H1 (cell line): ENCODE measurements at regions not wholly inside any gene's neighbourhood (a gene's known extent, or its start where the extent isn't known, plus 50 kb on each side); places are given as distances from the start of the nearest gene placed in this dataset.

Experiments
- CTCF ChIA-PET: fragments of 300-600 bp; sonication (Branson Sonifier 250); formaldehyde crosslinking; loops from one replicate; lab custom pipeline; 2021; ENCODE audit not compliant: partially characterized antibody; lab: Charles Lee
- POLR2A ChIA-PET: fragments of 300-600 bp; sonication (Branson Sonifier 250); formaldehyde crosslinking; loops from one replicate; lab custom pipeline; 2021; ENCODE audit warnings: inconsistent platforms; ENCODE audit not compliant: partially characterized antibody; lab: Charles Lee
- DNase-seq, 2 experiments: peaks; one replicate each; pipeline versions ENCODE4 v3.0.0 to v3.0.0-alpha.2; 2010 to 2022; ENCODE audit warnings: low spot score in 2 of 2, low read depth in 1 of 2, mixed read lengths in 1 of 2
- FAIRE-seq: peaks from 2 replicates; lab custom pipeline; 2011; peaks lifted over from hg19 to GRCh38; lab: Jason Lieb, UNC
- H2AFZ ChIP-seq: 2 replicates; pipeline ENCODE4 v1.8.1; 2012; ENCODE audit warnings: low read length, inconsistent platforms
- H2AK5ac ChIP-seq: 2 replicates; pipeline ENCODE4 v1.6.1; 2013; ENCODE audit warnings: low read depth, low read length
- H2BK120ac ChIP-seq: replicated peaks from 2 replicates; pipeline ENCODE3; 2013; ENCODE audit warnings: low read depth, low read length, inconsistent platforms
- H2BK12ac ChIP-seq: 2 replicates; pipeline ENCODE4 v1.6.1; 2013; ENCODE audit warnings: low read depth, low read length
- H2BK15ac ChIP-seq: 2 replicates; pipeline ENCODE4 v1.6.1; 2013; ENCODE audit warnings: low read length
- H2BK20ac ChIP-seq: 2 replicates; pipeline ENCODE4 v1.6.1; 2013; ENCODE audit warnings: low read length
- H2BK5ac ChIP-seq: 2 replicates; pipeline ENCODE4 v1.6.1; 2013; ENCODE audit warnings: low read depth, low read length
- H3K14ac ChIP-seq: 2 replicates; pipeline ENCODE4 v1.6.1; 2013; ENCODE audit warnings: inconsistent platforms; ENCODE audit not compliant: insufficient read length
- H3K18ac ChIP-seq: 2 replicates; pipeline ENCODE4 v1.6.1; 2013; ENCODE audit warnings: low read length; ENCODE audit errors: extremely low read depth
- H3K23ac ChIP-seq: 2 replicates; pipeline ENCODE4 v1.6.1; 2013; ENCODE audit warnings: inconsistent platforms; ENCODE audit not compliant: insufficient read length
- H3K23me2 ChIP-seq: 2 replicates; pipeline ENCODE4 v1.6.1; 2013; ENCODE audit warnings: low read depth, low read length
- H3K27ac ChIP-seq: 2 replicates; pipeline ENCODE4 v1.6.1; 2011; ENCODE audit warnings: low read depth, low read length, inconsistent platforms
- H3K27me3 ChIP-seq, 4 experiments: replicated peaks in 1 of 4; 1 replicate in 1 of 4; 2 replicates in 3 of 4; pipeline versions ENCODE4 v1.6.1 to v1.8.1; 2011 to 2013; ENCODE audit warnings: low read length in 3 of 4, mild to moderate bottlenecking in 3 of 4, inconsistent platforms in 2 of 4, mixed read lengths in 2 of 4, moderate library complexity in 1 of 4; ENCODE audit not compliant: control insufficient read depth in 3 of 4, insufficient read depth in 3 of 4; ENCODE audit errors: extremely low read depth in 1 of 4
- H3K36me3 ChIP-seq, 4 experiments: 2 replicates each; pipeline versions ENCODE4 v1.6.1 to v1.8.1; 2011 to 2013; ENCODE audit warnings: mild to moderate bottlenecking in 4 of 4, low read length in 3 of 4, moderate library complexity in 2 of 4, control low read depth in 1 of 4, inconsistent platforms in 1 of 4; ENCODE audit not compliant: insufficient read depth in 4 of 4, control insufficient read depth in 2 of 4
- H3K4ac ChIP-seq: replicated peaks from 2 replicates; pipeline ENCODE3; 2013; ENCODE audit warnings: low read length, low read depth, mixed read lengths, inconsistent platforms; ENCODE audit not compliant: insufficient read length
- H3K4me1 ChIP-seq, 4 experiments: replicated peaks in 1 of 4; 1 replicate in 1 of 4; 2 replicates in 3 of 4; pipeline versions ENCODE4 v1.6.1 to v1.8.1; 2011 to 2013; ENCODE audit warnings: low read length in 3 of 4, inconsistent platforms in 2 of 4, mixed read lengths in 1 of 4; ENCODE audit not compliant: insufficient read depth in 4 of 4, control insufficient read depth in 3 of 4
- H3K4me2 ChIP-seq, 2 experiments: 2 replicates each; pipeline versions ENCODE4 v1.6.1 to v1.8.1; 2011 to 2013; ENCODE audit warnings: low read depth in 2 of 2, low read length in 2 of 2, control low read depth in 1 of 2, inconsistent platforms in 1 of 2, mild to moderate bottlenecking in 1 of 2; ENCODE audit not compliant: insufficient read depth in 1 of 2
- H3K4me3 ChIP-seq, 4 experiments: fragments of 200-600, 300-600 bp in 1 of 4; sonication (generic), shearing (Covaris generic), sonication (Bioruptor Twin) in 1 of 4; 2 replicates each; pipeline versions ENCODE4 v1.5.1 to v1.8.1; 2011 to 2016; ENCODE audit warnings: low read length in 4 of 4, low read depth in 3 of 4, control low read depth in 2 of 4, inconsistent platforms in 2 of 4, mild to moderate bottlenecking in 2 of 4, mixed read lengths in 1 of 4, moderate library complexity in 1 of 4; ENCODE audit not compliant: insufficient read depth in 2 of 4; ENCODE audit errors: extremely low read depth in 1 of 4
- H3K56ac ChIP-seq: replicated peaks from 2 replicates; pipeline ENCODE3; 2013; ENCODE audit warnings: low read depth, mild to moderate bottlenecking, mixed read lengths, low read length, inconsistent platforms; ENCODE audit not compliant: insufficient read length
- H3K79me1 ChIP-seq: 2 replicates; pipeline ENCODE4 v1.6.1; 2013; ENCODE audit warnings: low read depth, low read length, control low read depth
- H3K79me2 ChIP-seq, 2 experiments: 2 replicates each; pipeline versions ENCODE4 v1.6.1 to v1.8.1; 2012 to 2013; ENCODE audit warnings: low read length in 2 of 2, mild to moderate bottlenecking in 2 of 2, inconsistent platforms in 1 of 2; ENCODE audit not compliant: insufficient read depth in 2 of 2, control insufficient read depth in 1 of 2
- H3K9ac ChIP-seq, 4 experiments: replicated peaks in 1 of 4; 1 replicate in 1 of 4; 2 replicates in 3 of 4; pipeline versions ENCODE4 v1.6.1 to v1.8.1; 2011 to 2013; ENCODE audit warnings: low read depth in 3 of 4, low read length in 3 of 4, control low read depth in 2 of 4, mild to moderate bottlenecking in 2 of 4, moderate library complexity in 2 of 4, inconsistent platforms in 1 of 4; ENCODE audit errors: extremely low read depth in 1 of 4
- H3K9me3 ChIP-seq, 2 experiments: 2 replicates each; pipeline versions ENCODE4 v1.6.1 to v1.8.1; 2012 to 2013; ENCODE audit warnings: mild to moderate bottlenecking in 2 of 2, moderate library complexity in 2 of 2, control low read depth in 1 of 2, inconsistent platforms in 1 of 2, low read depth in 1 of 2, low read length in 1 of 2, mixed read lengths in 1 of 2; ENCODE audit not compliant: insufficient read depth in 2 of 2
- H4K20me1 ChIP-seq, 2 experiments: replicated peaks in 1 of 2; 2 replicates each; pipeline versions ENCODE3 to v1.8.1; 2011 to 2013; ENCODE audit warnings: inconsistent platforms in 2 of 2, low read length in 2 of 2, mild to moderate bottlenecking in 1 of 2; ENCODE audit not compliant: insufficient read depth in 2 of 2, control insufficient read depth in 1 of 2
- H4K5ac ChIP-seq: 2 replicates; pipeline ENCODE4 v1.6.1; 2013; ENCODE audit warnings: low read length, low read depth, mixed read lengths, inconsistent platforms; ENCODE audit not compliant: insufficient read length
- H4K8ac ChIP-seq: 2 replicates; pipeline ENCODE4 v1.8.0; 2013; ENCODE audit warnings: mild to moderate bottlenecking, moderate library complexity, low read length, inconsistent platforms; ENCODE audit not compliant: insufficient read depth; ENCODE audit errors: extremely low read depth
- H4K91ac ChIP-seq: replicated peaks from 2 replicates; pipeline ENCODE3; 2013; ENCODE audit warnings: low read length, mixed read lengths, inconsistent platforms; ENCODE audit not compliant: insufficient read length
- HDAC2 ChIP-seq, 2 experiments: fragments of 300-600 bp in 1 of 2; sonication (generic) in 1 of 2; IDR thresholded peaks; 2 replicates each; pipeline ENCODE4 v1.6.1; 2011 to 2012; ENCODE audit warnings: low read depth in 2 of 2, low read length in 2 of 2, mild to moderate bottlenecking in 2 of 2, moderate library complexity in 2 of 2, borderline replicate concordance in 1 of 2, inconsistent platforms in 1 of 2
- NANOG ChIP-seq: IDR thresholded peaks from 2 replicates; pipeline ENCODE4 v1.6.1; 2011; ENCODE audit warnings: low read length, low read depth, mild to moderate bottlenecking, inconsistent platforms; ENCODE audit not compliant: insufficient read depth, poor library complexity, severe bottlenecking
- TAF1 ChIP-seq: IDR thresholded peaks from 2 replicates; pipeline ENCODE4 v1.6.1; 2011; ENCODE audit warnings: mild to moderate bottlenecking, low read depth, low read length
- TBP ChIP-seq: IDR thresholded peaks from 2 replicates; pipeline ENCODE4 v1.6.1; 2011; ENCODE audit warnings: low read depth, low read length, improper control_type of control experiment
- TEAD4 ChIP-seq: IDR thresholded peaks from 2 replicates; pipeline ENCODE4 v1.6.1; 2012; ENCODE audit warnings: low read depth, low read length, inconsistent platforms, mixed read lengths
- WGBS, 2 experiments: shearing (Covaris generic) in 1 of 2; methylation state at CpG; one replicate each; pipeline versions ENCODE4 v1.1.6 to v1.1.7; 2013 to 2015; ENCODE audit warnings: low lambda C conversion rate in 2 of 2, mixed read lengths in 2 of 2, inconsistent platforms in 1 of 2, low coverage in 1 of 2, missing lambda C conversion rate in 1 of 2; ENCODE audit not compliant: insufficient replicate concordance in 2 of 2, insufficient coverage in 1 of 2, insufficient read length in 1 of 2; ENCODE audit errors: extremely low coverage in 1 of 2, missing lambda C conversion rate in 1 of 2; 5-methylcytosine and 5-hydroxymethylcytosine counted together

DNA sequence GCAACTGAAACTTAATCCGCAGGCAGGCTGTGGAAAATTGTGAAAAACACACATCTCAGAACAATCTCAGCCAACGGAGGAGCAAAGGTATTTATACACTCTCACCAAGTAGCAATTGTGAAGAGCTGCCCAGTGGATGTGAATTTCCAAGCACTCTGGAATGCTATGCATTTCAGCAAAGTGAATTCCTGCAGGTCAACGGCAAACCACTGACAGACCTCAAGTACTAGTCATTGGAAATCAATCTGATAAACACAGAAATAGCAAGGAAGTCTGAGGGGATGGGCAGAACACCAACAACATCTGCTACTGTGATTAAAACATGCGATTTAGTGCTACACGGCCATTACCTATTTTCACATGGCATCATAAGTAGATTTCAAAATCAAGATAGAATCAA lies 429.1 kb downstream of the HTR1B start:
- Histone ChIP-seq H3K79me2 (no peaks in the 10 kb centered on the region), H3K4me3 (no peak overlapping the region), H3K9ac (no peak overlapping the region; a peak in 1 of 7 replicates), H4K8ac (no peak overlapping the region), H2BK12ac (peak overlapping the region; percentile 10; the same call in 1 of the 2 replicates), H4K91ac (no peak overlapping the region), H3K4me1 (peaks cover 0 to 5% (median 3%) of the 10 kb centered on the region in 4 experiments; a peak in 3 of 7 replicates), H2BK15ac (no peak overlapping the region), H3K23ac (no peak overlapping the region), H4K20me1 (no peaks in the 10 kb centered on the region), H3K27me3 (no peaks in the 10 kb centered on the region), H2BK20ac (no peak overlapping the region), H3K23me2 (no peaks in the 10 kb centered on the region), H4K5ac (no peak overlapping the region), H3K27ac (peak overlapping the region; percentile 32; the same call in 1 of the 2 replicates), H2AK5ac (no peak overlapping the region), H3K36me3 (no peaks in the 10 kb centered on the region), H3K4me2 (peak overlapping the region; percentile 36 to 41; a peak in 3 of 4 replicates), H3K14ac (no peak overlapping the region), H2BK5ac (no peak overlapping the region), H3K18ac (no peak overlapping the region), H2BK120ac (no peak overlapping the region), H3K4ac (no peak overlapping the region), H3K56ac (no peak overlapping the region), H3K79me1 (no peaks in the 10 kb centered on the region), H2AFZ (peak overlapping the region; percentile 36; the same call in 1 of the 2 replicates), H3K9me3 (no peaks in the 10 kb centered on the region)
- FAIRE-seq: peak; percentile 87
- POLR2A ChIA-PET: no interaction called here
- CTCF ChIA-PET: no interaction called here
- TF ChIP-seq TEAD4 (peak; percentile 97), TBP (no peak), HDAC2 (IDR thresholded peaks at IDR 0.05; ENCODE audit: borderline replicate concordance in 1 of 2, low read depth in 2 of 2, low read length in 2 of 2) (0 out of 4 replicates have a peak, but pooled peaks of 1 of the 2 experiments have one; percentile 55), NANOG (peak; percentile 40), TAF1 (no peak)
- 43% methylated on average over 5 of the region's 5 CpGs; no CpG with 5 or more reads in 1 of the 2 experiments for WGBS, 2 experiments
- DNase-seq: peak in 1 of 2 experiments; percentile 38
